HG03025 (cell line): ENCODE measurements at regions not wholly inside any gene's neighbourhood (a gene's known extent, or its start where the extent isn't known, plus 50 kb on each side); places are given as distances from the start of the nearest gene placed in this dataset.
"Not testable (repeated sequence)": the region's sequence is repeated elsewhere in the genome, so short reads cannot be mapped to it uniquely, and the experiment has no call there.

Experiments used
- ATAC-seq: cut with Tn5 transposase; IDR thresholded peaks from one replicate; pipeline ENCODE4 v1.9.1; 2021; ENCODE audit warnings: mild to moderate bottlenecking, moderate library complexity; ENCODE audit not compliant: unreplicated experiment, low FRiP score

DNA sequence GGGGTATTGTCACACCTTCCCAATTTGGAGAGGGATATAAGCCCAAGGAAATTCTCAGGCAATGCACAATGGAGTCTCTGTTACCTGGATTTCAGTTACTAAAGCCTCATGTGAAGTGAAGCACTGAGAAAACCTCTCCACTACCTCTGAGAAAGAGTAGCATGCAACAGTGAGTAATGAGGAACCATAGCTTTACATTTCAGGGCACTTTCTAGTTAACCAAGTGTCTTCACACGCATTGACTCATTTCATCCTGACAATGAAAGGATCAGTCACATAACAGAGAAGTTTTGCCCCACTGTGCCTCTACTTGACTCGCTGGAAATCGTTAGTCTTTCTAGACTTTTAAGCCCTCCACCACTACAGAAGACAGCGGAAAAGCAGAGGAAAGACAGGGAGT, 86.2 kb upstream of the ARID1B start:
- ATAC-seq = peak; percentile 53

DNA sequence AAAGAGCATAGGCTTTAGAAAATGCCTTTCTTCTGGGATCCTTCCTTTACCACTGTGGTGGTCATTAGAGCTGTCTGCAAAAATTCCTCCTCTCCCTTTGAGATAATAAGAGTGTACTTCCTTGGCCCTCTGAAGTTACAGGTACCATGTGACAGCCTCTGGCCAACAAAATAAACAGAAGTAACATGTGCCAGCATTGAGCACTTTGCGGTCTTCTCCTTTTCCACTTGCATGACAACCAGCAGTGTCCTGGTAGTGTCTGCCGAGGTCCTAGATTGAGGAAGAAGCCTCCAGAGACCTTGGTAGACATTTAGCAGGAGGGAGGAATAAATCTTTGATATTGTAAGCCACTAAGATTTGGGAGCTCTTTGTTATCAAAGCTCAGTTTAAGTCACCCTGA, 87.5 kb upstream of the ARID1B start:
- ATAC-seq = no peak

DNA sequence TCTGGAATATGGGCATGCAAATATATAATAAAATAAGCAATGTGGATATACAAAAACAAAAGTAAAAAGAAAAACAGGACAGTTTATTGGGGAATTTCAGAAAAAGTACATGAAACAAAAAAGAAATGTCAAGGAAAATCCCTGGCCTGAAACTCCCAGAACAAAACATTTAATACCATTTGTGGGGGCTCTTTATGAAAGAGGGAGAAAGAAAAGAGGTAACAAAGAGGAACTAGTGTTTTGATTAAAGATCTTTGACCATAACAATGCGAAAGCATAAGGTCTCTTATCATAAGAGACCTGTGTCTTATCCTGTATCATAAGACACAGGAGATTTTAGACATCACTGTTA, 88.6 kb upstream of the ARID1B start:
- no peak for ATAC-seq

DNA sequence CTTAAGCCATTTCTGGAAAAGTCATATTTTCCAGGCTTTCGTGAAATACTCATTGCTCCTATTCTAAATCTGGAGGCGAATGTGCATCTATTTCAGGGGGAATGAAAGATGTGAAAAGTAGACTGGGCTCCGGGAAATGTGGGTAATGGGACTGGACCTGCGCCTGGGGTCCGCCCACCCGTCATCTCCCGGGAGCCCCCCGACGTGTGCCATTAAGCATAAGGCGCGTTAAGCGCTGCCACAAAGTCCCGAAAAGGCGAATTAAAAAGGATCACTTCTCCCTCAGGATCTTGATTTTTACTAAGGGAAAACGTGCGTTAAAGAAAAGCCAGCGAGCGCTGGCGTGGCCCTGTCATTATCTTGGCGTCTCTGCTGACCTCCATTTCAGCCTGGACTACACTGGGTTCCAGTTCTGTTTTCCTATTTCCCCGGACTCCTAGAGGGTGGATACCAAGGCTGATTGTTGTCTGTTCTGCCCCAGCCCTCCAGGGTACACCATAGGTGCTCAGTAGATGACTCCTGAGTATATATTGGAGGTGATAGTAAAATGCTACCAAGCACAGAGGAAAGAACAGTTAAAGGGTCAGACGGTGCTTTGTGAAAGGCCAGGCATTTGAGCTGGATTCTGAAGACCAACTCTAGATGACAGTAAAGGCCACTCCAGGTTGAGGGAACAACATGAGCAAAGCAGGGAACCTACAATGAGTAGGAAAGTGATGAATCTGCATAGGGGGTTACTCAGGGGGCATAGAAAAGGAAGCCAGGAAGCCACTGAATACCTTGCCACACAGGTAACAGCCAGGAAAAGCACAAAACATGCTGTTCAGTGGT, 89.2 kb upstream of the ARID1B start:
- ATAC-seq = no peak

DNA sequence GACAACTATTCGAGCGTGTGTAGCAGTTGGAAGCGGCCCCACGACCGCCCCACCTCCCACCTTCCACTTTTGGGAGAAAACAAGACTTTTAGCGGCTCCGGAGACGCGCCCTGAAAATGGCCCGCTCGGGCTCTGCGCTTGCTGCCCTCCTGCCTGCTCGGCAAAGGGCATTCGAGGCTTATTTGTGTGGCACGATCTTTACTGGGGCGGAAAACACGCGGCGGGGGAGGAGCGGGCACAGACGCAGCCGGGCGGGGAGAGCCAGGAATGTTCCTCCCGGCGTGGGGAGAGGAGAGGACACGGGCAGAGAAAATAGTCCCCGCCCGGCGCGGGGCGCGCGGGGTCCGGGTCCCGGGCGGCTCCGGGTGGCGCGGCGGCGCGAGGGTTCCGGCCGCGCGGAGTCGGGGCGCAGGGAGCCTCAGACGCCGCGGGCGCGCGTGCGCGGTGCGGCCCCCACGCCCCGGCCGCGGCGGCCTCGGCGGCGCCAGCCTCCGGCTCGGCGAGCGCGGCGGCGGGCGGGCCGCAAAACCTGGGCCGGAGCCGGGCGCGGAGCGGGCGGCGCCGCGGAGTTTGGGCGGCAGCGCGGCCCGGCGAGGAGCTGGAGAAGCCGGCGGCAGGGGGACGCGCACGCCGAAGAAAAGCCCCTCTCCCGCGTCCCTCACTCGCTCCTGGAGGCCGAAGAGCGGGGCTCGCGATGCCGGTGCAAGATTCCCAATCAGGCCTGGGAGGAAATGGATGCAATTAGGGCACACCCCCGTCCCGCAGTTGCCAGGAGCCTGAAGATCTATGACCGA, 90.0 kb upstream of the ARID1B start:
- peak; percentile 66 for ATAC-seq

DNA sequence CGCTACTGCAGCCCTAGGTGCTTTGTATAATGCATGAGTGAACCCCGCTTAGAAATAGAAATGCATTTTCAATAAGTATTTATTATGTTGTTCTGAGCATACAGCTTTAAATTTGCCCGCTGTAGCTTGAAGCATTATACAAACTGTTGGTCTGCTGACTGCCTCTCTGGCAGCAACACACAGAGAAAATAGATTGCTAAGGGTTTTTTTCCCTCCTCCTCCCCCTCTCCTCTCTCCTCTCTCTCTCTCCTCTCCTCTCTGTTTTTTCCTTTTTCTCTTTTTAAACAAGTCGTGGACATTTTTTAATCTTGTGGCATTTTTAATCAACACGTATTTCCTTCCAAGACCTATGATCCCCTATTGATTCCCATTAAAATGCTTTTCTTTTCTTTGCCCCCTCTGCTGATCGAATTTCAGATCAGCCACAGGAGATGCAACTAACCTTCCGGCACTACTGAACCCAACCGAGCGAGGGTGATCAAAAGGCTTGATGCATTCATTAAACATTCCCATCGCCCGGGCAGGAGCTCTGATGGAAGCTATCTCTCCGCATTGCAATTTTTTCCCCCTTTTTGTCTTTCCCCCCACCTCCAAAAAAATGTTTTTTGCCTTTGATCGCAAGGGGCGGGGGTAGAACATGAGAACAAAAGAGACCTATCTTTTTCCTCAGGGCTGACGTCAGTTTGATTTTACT, 90.7 kb upstream of the ARID1B start:
- ATAC-seq = no peak

DNA sequence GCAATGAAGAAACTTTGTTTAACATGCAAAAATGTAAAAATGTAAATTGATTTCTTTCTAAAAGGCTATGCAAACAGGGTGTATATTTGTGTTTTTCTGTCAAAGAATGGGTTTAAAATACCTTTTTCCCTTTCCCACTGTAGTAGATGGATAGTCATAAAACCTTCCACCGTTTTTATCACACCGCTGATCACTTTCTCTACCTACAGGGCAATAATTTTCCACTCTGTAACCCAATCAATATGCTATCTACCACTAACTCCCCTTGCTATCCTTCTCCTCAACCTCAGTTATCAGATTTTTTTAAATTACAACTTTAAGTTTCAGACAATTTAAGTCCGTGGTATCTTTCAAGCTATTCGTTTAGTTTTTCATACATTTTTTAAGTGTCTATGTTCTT, 91.4 kb upstream of the ARID1B start:
- no peak for ATAC-seq

DNA sequence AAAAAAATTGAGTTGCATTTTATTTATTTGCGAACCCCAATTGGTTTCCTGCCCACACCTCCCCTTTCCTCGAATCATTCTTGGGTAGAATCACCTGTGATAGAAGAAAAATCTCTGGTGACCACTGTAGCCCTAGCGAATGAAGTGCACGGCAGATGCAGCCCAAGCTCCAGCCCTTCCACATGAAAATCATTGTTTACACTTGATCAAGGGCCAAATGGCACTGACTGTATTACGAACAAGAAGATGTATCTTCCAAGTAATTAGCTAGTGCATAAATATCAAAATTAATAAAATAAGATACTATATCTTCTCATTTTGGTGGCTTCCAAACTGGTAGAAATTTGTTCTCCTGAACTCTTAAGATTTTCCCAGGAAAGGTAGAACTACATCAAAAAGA, 93.4 kb upstream of the ARID1B start:
- no peak for ATAC-seq

DNA sequence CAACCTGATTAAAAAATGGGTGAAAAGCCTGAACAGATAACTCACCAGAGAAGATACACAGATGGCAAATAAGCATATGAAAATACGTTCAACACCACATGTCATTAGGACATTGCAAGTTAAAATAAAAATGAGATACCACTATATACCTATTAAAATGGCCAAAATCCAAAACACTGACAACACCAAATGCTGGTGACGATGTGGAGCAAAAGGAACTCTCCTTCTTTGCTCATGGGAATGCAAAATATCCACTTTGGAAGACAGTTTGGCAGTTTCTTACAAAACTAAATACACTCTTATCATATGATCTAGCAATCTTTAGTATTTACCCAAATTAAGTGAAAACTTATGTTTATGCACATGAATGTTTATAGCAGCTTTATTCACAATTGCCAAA, 100.5 kb upstream of the ARID1B start:
- ATAC-seq = no peak

DNA sequence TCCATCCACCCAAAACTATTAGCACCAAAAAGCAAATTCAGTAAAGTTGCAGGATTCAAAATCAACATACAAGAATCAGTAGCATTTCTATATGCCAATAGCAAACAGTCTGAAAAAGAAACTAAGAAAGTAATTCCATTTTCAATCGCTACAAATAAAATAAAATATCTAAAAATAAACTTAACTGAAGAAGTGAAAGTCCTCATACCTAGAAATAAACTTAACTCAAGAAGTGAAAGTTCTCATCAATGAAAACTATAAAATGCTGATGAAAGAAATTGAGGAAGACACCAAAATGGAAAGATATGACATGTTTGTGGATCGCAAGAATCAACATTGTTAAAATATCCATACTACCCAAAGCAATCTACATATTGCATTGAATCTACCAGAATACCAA, 103.0 kb upstream of the ARID1B start:
- no peak for ATAC-seq

DNA sequence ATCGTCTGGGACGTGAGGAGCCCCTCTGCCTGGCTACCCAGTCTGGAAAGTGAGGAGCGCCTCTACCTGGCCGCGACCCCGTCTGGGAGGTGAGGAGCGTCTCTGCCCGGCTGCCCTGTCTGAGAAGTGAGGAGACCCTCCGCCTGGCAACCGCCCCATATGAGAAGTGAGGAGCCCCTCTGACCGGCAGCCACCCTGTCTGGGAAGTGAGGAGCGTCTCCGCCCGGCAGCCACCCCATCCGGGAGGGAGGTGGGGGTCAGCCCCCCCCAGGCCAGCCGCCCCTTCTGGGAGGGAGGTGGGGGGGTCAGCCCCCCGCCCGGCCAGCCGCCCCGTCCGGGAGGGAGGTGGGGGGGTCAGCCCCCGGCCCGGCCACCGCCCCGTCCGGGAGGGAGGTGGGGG, 107.1 kb upstream of the ARID1B start:
- not testable (repeated sequence) for ATAC-seq

DNA sequence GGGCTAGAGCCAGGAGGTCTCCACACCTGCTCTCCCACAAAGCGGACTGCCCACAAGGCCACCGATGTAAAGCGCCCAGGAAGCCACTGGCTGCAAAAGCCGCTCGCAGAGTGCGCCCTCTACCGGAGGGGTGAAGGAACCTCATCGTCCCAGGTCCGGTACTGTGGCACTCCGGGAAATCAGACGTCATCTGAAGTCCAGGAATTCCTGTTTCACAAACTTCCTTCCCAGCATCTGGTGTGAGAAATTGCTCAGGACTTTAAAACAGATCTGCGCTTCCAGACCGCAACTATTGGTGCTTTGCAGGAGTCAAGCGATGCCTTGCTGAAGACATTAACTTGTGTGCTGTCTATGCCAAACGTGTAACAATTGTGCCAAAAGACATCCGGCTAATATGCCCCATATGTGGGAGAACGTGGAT, 115.1 kb upstream of the ARID1B start:
- no peak for ATAC-seq

DNA sequence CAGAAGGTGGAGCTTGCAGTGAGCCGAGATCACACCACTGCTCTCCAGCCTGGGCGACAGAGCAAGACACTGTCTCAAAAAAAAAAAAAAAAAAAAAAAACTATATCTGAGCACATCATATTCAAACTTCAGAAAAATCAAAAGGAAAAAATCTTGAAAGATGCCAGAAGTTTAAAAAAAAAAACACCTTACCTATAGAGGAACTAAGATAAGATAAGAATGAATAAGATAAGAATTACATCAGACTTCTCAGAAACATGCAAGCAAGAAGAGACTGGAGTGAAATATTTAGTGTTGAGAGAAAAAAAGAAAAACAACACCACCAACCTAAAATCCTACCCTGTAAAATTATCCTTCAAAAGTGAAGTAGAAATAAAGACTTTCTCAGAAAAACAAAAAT, 116.8 kb upstream of the ARID1B start:
- no peak for ATAC-seq

DNA sequence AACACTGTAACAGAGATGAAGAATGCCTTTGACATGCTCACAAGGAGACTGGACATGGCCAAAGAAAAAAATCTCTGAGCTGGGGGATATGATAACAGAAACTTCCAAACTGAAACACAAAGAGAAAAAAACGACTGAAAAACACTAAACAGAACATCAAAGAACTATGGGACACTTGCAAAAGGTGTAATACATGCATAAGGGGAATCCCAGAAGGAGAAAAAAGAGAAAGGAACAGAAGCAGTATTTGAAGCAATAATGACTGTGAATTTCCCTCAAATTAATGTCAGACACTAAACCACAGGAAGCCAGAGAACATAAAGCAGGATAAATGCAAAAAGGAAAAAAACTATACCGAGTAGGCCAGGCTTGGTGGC, 117.4 kb upstream of the ARID1B start:
- peak; percentile 49 for ATAC-seq

DNA sequence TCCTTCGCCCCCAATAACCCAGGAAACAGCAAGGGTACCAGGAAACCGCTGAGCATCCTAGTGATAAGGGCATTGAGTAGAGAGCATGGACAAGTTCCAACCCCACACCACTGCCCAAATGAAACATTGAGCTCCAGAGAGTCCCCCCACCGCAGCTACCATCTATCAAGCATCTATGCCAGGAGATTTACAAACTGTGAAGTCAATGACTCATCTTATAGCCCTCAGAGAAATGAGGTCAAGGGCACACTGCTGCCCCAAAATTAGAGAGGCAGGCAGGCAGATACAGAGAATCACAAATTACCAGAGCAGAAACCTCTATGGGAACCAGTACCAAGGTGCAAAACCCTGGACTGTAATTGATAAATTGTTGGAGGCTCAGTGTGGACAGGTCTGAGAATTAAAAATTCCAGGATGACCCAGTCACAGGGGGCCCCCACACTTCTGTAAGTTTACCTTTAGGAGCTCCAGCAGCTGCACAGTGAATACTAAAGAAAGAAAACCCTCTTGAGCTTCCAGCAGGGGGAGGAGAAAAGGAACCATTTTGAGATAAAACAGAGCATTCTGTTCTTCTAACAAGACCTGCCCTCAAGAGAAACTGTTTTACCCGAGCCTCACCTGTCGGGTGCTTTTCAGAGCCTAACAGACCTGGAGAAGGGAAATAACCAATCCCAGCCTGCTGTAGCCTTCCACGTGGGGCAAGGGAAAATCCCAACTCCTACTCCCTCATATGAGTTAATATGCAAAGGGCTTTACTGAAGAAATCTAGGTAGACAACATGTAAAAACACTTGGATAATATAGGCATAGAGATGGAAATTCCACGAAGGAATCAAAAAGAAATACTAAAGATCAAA, 118.0 kb upstream of the ARID1B start:
- peak; percentile 26 for ATAC-seq

DNA sequence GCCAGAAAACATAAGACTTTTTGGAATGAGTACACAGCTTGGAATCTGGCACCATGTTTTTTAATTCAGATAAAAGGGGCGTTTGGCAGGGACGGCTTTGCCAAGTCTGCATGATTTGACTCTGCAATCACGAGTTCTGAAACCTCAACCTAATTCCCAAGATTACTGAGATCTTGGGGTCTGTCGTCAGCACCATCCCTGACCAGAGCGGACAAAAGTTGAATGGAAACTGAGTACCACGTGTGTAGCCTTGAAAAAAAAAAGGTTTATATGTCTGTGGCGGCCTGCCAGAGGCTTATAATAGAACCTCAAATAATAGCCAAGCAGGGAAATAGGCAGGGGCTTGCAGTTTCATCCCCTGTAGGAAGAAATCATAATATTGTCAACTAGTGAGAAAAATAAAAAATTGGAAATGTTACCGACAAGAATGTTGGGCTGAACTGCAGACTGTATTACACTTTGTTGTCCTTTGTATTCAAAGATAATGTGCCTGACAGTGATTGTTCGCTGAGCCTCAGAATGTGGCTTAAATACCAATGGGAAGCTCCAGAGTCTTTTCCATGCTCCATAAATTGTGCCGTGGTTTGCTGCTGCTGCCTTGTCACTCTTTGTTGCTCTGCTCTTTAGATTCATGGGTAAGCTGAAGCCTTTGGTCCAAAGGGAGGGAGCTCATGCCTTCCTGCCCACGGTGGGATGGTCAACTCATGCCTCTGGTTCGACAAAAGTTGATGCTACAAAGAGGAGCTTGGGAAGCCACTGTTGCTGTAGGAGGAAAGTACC, 118.8 kb upstream of the ARID1B start:
- no peak for ATAC-seq

DNA sequence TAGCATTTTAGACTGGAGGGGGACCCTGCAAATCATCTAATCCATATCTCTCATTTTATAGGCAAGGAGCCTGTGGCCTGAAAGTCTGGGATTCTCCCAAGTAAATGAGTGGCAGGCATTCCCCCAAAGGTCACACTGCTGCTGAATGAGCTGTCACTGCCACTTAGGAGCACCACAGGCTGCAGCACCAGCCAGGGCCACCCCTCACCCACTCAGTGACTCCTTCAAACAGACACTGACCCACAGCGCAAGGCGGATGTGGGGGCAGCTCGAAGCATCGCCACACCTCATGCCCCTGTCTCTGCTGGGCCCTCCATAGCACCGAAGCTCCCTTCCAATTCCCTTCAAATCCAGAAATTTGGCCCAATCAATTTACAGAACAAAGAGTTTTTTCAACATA, 119.9 kb upstream of the ARID1B start:
- no peak for ATAC-seq

DNA sequence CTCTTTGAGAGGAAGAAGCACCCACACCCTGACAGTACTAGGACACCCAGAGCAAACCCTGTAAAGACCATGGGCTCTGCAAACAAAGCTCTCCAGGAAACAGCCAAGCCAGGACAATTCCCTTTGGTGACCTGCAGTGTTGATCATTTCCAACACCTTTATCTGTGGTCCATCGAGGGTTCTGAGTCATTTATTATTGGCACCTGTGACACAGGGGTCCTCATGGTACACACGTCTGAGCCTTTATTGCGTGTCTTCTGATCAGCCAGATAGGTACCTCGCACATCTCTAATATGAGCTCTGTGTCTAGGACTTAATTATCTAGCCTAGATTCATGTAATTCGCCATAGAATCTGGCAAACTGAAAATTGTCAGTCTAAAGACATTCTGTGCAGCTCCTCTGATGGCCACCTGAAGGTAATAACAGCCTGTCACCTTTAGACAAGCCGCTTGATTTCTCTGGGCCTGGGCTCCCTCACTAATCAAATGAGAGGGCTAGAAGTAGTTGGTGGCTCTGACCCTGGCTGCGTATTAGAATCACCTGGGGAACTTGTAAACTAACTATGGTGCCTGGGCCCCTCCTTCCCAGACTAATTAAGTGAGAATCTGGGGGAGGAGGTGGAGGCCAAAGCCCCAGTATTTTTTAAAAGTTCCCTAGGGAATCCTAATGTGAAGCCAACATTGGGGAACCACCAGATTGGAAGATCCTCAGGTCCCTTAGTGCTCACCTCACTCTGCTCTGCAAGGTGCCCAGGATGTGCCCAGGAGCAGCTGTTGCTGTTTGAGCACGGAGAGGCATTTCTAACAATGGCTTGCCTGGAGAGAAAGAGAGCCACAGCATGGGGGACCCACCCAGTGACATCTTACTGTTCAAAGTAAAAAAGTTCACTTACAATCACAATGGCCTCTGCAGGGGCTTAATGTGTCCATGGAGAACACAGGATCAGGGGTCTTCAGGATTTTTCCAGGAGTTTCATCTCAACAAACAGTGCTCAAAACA, 122.0 kb upstream of the ARID1B start:
- no peak for ATAC-seq
